DMS 273 treated with DMSO at 0.1 percent for 48 hours (cell line): ENCODE measurements at regions not wholly inside any gene's neighbourhood (a gene's known extent, or its start where the extent isn't known, plus 50 kb on each side); places are given as distances from the start of the nearest gene placed in this dataset.
A peak's percentile ranks its signal among the peaks of the same experiment; 100 is the strongest.

Source experiments
- DNase-seq: peaks from one replicate; lab custom pipeline; 2025; lab: John Stamatoyannopoulos, UW

DNA sequence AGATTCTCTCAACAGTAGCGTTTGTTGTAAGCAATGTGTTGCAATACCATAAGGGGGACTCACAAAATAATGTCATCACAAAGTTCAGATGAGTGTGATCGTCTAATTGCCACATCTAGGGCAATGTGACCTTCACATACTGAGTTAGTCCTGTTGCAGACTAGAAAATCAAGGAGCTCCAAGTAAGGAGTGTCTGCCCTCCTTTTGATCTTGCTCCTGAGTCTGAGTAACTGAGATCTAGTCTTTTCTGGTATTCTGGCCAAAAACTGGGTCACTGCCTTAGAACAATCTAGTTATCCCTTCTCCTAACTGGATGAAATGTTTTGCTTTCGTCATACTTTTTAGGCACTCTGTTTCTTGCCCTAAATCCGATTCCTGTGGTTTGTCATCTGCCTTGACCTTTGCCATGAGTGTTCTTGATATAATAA, 712.1 kb downstream of the CDH11 start:
- DNase-seq: no peak

DNA sequence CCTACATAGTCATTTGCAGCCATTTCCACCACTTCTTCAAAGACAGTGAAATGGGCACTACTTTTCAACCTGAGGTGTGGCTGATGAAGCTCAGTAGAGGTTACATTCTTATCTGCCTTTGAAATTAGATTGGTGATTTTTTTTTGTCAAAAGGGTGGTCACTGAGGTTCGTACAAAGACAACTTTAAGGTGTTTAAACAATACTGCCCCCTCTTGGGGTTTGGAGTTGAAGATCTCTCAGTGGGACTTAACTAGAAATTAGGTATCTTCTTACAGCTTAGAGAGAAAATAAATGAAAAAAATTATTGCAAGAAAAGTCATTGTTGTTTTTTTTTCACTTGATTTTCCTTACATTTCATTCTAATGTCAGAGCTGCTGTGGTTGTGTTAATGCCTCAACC, 713.2 kb downstream of the CDH11 start:
- DNase-seq: no peak

DNA sequence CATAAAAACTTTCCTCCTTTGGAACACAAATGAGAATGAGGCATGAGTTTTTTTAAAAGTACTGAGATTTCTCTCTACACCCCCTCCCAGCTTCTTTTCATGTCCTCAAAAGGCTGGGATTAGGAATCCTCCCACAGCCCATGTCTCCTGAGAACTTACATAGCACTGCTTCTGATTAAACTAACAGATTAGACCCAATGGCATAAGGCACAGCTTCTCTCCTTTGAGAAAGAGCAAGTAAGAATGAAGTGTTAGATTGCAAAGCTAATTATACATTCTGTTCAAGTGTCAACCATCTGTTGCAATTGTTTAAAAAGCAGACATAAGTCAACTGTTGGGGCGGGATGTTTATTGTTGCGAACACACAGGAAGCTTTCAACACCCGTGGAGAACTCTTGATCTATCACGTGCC, 715.1 kb downstream of the CDH11 start:
- peak; percentile 97 for DNase-seq

- no peak for DNase-seq
Observed at GRCh38 chr16:64403352-64403751, 718.5 kb downstream of the CDH11 start.

GRCh38 chr16:64398793-64399192, 723.1 kb downstream of the CDH11 start:
- no peak for DNase-seq

DNA sequence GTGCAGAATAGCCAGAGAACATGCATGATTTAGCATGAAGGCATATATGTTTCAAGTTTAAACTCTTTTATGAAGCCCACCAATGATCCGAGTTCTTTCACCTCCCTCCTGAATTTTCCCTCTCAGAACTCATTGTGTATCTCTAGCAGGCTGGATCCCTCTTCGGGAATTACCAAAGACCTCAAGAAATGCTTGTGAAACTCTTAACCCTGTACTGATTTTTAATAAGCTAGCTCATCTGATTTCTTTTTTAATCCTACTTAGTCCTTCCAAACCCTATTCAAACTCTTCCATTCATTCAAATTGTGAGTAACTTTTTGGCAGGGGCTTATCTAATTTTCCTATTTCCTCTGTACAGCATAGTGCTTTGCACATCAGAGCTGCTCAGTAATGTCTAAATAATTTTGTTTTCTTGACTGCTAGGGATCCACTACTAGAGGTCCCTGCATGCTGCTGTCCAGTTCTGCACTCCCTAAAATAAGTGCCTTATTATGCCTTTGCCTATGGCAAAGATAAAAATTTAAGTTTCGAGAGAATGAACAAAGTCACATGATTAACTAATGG, 723.8 kb downstream of the CDH11 start:
- DNase-seq: no peak

- no peak for DNase-seq
Observed at GRCh38 chr16:64397042-64397441, 724.8 kb downstream of the CDH11 start.

DNA sequence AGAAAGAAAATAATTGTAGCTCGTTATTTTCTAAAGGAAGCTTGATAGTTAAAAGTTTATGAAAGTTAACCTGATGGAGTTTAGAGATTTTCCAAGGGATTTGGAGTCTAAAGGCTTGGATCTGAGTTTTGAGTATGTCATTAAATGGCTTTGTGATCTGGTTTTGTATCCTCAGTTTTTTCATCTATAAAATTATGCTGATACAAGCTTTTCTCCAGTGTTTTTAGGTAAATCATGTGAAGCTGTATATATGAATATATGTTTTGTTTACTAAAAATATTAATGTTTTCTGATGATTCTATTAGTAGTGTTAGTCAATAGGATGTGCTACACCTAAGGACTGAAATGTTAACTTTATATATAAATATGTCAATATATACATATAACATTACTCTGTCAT, 727.8 kb downstream of the CDH11 start:
- DNase-seq: no peak

- DNase-seq: no peak
Observed at GRCh38 chr16:64392456-64392855, 729.4 kb downstream of the CDH11 start.

DNA sequence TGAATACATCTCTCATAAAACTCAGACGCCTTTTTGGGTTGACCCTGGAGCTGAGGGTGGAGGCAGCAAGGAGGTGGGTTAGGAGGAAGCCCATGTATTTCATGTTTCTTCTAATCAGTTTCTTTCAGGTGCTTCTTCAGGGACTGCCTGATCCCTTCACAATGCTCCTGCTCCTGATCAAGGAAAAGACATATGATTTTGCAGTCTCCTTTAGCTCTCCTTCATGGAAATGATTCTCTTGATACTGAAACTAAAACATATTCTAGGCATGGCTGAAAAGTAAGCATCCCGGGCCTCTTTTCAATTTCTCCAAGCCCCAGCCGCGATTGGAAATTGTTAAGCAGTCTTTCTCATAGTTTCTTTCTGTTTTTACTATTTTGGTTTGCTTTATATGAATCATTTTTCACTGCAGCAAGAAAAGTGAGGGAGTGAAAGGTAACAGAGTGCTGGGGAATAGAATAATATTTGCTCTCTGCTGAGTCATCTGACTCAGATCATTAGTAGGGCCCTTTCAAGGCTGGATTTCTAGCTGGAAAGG, 730.7 kb downstream of the CDH11 start:
- DNase-seq: no peak

GRCh38 chr16:64390102-64390501, 731.8 kb downstream of the CDH11 start:
- DNase-seq: no peak

DNA sequence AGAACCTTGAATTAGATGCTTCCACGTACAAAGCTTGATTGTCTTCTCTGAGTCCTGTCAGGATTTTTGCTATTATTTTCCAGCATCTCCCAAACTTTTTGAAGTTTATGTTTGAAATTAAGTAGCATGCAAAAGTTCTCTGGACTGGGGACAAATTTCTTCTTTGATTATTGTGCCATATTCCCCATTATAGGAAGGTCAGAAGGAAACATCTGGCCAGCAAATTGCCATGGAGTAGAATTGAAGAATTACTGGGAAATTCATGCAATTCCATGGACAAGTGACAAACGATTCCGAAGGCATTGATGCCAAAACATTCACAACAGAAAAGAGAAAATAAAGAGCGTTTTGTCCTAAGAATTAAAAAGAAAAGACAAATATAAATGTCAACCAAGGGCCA, 737.2 kb downstream of the CDH11 start:
- no peak for DNase-seq

DNA sequence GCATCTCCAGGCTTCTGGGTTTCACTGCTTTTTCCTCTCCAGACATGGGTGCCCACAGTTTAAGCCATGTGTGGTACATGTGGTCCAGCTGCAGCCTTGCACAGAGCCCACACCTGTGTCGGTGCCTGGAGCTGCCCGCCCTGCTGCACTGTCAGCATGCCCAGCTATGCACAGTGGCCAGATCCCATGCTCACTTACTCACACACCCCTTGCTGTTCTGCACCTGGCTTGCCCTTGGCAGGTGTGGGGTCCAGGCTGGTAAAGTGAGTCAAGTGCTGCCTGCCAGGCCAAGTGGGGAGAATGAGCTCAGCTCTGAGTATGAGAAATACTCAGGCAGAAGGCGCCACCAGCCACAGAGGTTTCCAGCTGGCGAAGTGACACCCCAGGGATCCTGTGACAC, 739.9 kb downstream of the CDH11 start:
- DNase-seq: no peak

- no peak for DNase-seq
Observed at GRCh38 chr16:64380751-64381150, 741.1 kb downstream of the CDH11 start.

GRCh38 chr16:64375391-64375980, 746.4 kb downstream of the CDH11 start:
- no peak for DNase-seq

- no peak for DNase-seq
Observed at GRCh38 chr16:64370112-64370511, 751.8 kb downstream of the CDH11 start.

DNA sequence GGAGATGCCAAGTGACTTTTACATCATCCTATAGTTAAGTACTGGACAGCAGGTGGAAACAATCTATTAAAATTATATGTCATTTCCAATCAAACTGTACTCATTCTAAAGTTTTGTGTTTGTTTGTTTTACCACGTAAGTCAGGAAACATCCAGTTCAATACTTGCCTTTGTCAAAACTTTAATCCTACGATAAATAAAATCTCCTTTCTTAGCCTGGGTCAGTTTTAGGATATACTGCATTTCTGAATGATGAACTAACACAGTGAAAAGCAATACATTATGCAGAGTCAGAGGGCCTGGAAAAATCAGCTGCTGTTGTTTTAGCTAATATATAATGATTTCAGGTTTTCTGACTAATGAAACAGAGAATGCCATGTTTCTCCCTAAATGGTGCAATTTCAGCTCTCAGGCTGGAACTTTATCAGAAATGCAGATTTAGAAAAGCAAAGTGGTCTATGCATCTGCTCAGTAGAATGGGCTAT, 756.4 kb downstream of the CDH11 start:
- DNase-seq: no peak

GRCh38 chr16:64364894-64365293, 757.0 kb downstream of the CDH11 start:
- no peak for DNase-seq

DNA sequence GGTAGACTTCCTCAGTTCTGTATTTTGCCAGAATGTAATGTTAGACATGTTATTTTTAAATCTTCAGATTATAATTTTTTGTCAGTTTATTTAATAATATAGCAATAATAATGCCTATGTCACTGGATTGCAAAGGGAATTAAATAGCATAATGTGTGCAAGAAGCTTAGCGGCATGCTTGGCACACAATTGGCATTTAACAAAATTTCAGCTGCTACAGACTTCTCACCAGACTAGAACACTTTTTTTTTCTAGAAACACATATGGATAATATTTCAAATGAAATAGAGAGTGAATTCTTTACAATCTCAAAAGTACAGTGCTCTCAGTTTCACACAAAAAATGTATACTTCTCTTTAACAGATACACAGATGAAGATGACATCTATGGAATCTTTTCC, 757.4 kb downstream of the CDH11 start:
- DNase-seq: no peak

GRCh38 chr16:64364016-64364415, 757.8 kb downstream of the CDH11 start:
- no peak for DNase-seq

DNA sequence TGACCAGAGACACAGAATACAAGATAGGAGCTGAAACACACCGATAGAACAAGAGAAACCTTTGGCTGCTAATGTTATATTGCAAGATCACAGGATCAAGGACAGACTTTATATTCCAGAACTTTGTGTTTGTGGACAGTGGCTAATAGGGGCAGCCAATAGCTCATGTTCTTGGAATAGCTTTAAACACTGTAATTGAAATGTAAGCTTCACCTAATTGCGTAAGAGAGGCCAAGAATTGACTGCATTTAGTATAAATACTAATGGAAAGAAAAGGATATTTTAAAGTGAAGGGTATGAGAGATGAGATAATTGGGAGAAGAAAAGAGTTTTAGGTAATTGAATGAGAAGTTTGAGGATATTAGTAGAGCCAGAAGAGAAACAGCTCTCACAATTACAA, 758.8 kb downstream of the CDH11 start:
- no peak for DNase-seq

DNA sequence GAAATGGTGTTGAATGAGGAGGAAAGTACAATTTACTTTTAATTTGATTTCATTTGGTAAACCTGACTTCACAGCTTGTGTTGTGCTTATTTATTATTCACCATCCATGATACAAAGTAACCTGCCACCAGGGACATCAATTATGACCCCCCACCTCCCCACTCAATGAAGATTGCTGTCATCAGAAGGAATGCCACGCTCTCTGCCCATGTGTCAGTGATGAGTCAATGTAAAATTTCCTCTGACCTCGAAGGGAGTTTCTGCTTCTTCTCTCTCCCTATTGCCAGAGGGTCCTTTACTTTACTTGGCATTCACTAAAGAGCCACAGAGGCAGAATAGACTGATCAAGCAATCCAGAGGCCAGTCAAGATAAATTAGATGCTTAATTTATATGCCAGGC, 759.7 kb downstream of the CDH11 start:
- DNase-seq: no peak

- DNase-seq: no peak
Observed at GRCh38 chr16:64361753-64362152, 760.1 kb downstream of the CDH11 start.

DNA sequence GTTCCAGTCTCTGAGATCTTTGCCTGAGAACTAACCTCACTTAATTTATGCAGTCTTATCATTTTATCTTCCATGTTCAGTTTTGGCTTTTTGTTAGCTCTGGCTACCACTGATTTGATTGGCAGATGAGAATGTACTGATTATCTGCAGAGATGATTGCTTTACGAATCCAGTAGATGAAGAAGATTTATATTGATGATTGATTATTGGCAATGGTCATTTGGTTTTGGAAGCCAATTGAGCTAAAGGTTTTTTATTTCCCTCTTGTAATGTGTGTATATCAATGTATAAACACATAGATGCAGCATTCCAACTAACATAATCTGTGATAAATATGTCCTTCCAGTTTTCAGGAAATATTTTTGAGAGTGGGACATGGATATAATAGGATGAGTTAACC, 763.6 kb downstream of the CDH11 start:
- DNase-seq: no peak
